Esophagus muscularis mucosa (tissue), 3 donors: ENCODE measurements at regions not wholly inside any gene's neighbourhood (a gene's known extent, or its start where the extent isn't known, plus 50 kb on each side); places are given as distances from the start of the nearest gene placed in this dataset.

Experiments used
- CTCF ChIP-seq, 3 experiments: fragments of 200-600 bp in 2 of 3; fragments of 450-650 bp in 1 of 3; sonication (generic) in 2 of 3; IDR thresholded peaks; one replicate each; pipeline ENCODE4 v1.5.1; 2017 to 2019; ENCODE audit warnings: antibody characterized with exemption in 3 of 3, mild to moderate bottlenecking in 2 of 3, moderate library complexity in 1 of 3
- POLR2A ChIP-seq: fragments of 450-650 bp; IDR thresholded peaks from one replicate; pipeline ENCODE4 v1.6.1; 2017; ENCODE audit warnings: antibody characterized with exemption, moderate library complexity, mild to moderate bottlenecking, low read depth
- POLR2AphosphoS5 ChIP-seq, 2 donors: sonication (generic); formaldehyde crosslinking; IDR thresholded peaks; one replicate each; pipeline ENCODE4 v1.6.1; 2017; ENCODE audit warnings: antibody characterized with exemption in 2 of 2

GRCh38 chr20:24724982-24725533, 224.0 kb upstream of the CST7 start:
- TF ChIP-seq CTCF (IDR thresholded peaks at IDR 0.05), result no peak
- TF ChIP-seq POLR2AphosphoS5 (IDR thresholded peaks at IDR 0.05), result no peak
- TF ChIP-seq POLR2A, result no peak
